Breast epithelium (tissue), 3 donors: ENCODE measurements at regions not wholly inside any gene's neighbourhood (a gene's known extent, or its start where the extent isn't known, plus 50 kb on each side); places are given as distances from the start of the nearest gene placed in this dataset.

Source experiments
- POLR2A ChIP-seq: fragments of 450-650 bp; IDR thresholded peaks from one replicate; pipeline ENCODE4 v1.6.1; 2016; ENCODE audit warnings: antibody characterized with exemption, mild to moderate bottlenecking, moderate library complexity
- TF ChIP-seq, protein P1 (sequence below), 3 donors: fragments of 450-650 bp; IDR thresholded peaks; one replicate each; pipeline ENCODE4 v1.5.1; 2016 to 2017; ENCODE audit warnings: antibody characterized with exemption in 3 of 3, mild to moderate bottlenecking in 3 of 3, moderate library complexity in 3 of 3

DNA sequence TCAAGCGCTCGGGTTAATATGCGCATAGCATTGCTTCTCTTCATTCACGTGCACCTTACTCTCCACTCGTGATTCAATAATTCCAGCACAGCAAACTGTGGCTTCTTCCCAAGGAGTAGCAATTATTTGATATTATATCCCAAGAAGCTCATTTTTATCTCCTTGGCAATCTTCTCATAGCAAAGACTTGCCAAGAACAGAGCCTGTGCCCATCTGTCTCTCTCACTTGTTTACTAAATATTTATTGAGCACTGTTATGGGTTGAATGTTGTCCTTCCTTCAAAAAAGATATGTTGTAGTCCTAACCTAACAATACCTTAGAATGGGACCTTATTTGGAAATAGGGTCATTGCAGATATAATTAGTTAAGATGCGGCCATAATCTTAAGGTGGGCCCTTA, 233.7 kb downstream of the TFCP2L1 start:
- TF ChIP-seq POLR2A: no peak
- TF ChIP-seq, protein P1, sequence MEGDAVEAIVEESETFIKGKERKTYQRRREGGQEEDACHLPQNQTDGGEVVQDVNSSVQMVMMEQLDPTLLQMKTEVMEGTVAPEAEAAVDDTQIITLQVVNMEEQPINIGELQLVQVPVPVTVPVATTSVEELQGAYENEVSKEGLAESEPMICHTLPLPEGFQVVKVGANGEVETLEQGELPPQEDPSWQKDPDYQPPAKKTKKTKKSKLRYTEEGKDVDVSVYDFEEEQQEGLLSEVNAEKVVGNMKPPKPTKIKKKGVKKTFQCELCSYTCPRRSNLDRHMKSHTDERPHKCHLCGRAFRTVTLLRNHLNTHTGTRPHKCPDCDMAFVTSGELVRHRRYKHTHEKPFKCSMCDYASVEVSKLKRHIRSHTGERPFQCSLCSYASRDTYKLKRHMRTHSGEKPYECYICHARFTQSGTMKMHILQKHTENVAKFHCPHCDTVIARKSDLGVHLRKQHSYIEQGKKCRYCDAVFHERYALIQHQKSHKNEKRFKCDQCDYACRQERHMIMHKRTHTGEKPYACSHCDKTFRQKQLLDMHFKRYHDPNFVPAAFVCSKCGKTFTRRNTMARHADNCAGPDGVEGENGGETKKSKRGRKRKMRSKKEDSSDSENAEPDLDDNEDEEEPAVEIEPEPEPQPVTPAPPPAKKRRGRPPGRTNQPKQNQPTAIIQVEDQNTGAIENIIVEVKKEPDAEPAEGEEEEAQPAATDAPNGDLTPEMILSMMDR (IDR thresholded peaks at IDR 0.05): no peak
